ENCODE measurements at regions not wholly inside any gene's neighbourhood (a gene's known extent, or its start where the extent isn't known, plus 50 kb on each side); places are given as distances from the start of the nearest gene placed in this dataset.
"Not testable (repeated sequence)": the region's sequence is repeated elsewhere in the genome, so short reads cannot be mapped to it uniquely, and the experiment has no call there.

GRCh38 chr3:159397683-159398082, 591.0 kb upstream of the IL12A start:
- not testable (repeated sequence) for TF ChIP-seq CTCF (IDR thresholded peaks at IDR 0.05 in 8 of 11, conservative IDR thresholded peaks at IDR 0.05 in 3 of 11); POLR2AphosphoS5 (IDR thresholded peaks at IDR 0.05)

Data from spleen (tissue), 7 donors.